ENCODE measurements at regions not wholly inside any gene's neighbourhood (a gene's known extent, or its start where the extent isn't known, plus 50 kb on each side); places are given as distances from the start of the nearest gene placed in this dataset.

GRCh38 chr1:189424746-189425331 lies 1052.8 kb downstream of the BRINP3 start:
- TF ChIP-seq, protein P1, sequence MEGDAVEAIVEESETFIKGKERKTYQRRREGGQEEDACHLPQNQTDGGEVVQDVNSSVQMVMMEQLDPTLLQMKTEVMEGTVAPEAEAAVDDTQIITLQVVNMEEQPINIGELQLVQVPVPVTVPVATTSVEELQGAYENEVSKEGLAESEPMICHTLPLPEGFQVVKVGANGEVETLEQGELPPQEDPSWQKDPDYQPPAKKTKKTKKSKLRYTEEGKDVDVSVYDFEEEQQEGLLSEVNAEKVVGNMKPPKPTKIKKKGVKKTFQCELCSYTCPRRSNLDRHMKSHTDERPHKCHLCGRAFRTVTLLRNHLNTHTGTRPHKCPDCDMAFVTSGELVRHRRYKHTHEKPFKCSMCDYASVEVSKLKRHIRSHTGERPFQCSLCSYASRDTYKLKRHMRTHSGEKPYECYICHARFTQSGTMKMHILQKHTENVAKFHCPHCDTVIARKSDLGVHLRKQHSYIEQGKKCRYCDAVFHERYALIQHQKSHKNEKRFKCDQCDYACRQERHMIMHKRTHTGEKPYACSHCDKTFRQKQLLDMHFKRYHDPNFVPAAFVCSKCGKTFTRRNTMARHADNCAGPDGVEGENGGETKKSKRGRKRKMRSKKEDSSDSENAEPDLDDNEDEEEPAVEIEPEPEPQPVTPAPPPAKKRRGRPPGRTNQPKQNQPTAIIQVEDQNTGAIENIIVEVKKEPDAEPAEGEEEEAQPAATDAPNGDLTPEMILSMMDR (IDR thresholded peaks at IDR 0.05; ENCODE audit: low read length), result no peak
- TF ChIP-seq EZH2 (IDR thresholded peaks at IDR 0.05; ENCODE audit: borderline replicate concordance, low read length), result no peak
